ENCODE measurements at regions not wholly inside any gene's neighbourhood (a gene's known extent, or its start where the extent isn't known, plus 50 kb on each side); places are given as distances from the start of the nearest gene placed in this dataset.

- no peaks in the 10 kb centered on the region for H3K36me3 ChIP-seq (ENCODE audit: control insufficient read depth, insufficient read depth, low read length)
Measured at GRCh38 chr3:82629937-82630336, 868.5 kb upstream of the GBE1 start.

More at GRCh38 chr3:82629937-82630336, 868.5 kb upstream of the GBE1 start:
- Histone ChIP-seq H2AFZ (ENCODE audit: low read depth, low read length) (no peak overlapping the region), H4K20me1 (replicated peaks; ENCODE audit: control insufficient read depth, insufficient read depth, low read length) (no peaks in the 10 kb centered on the region), H3K27me3 (ENCODE audit: control insufficient read depth in 2 of 2, insufficient read depth in 2 of 2, low read length in 2 of 2) (no peaks in the 10 kb centered on the region), H3K9me1 (ENCODE audit: control insufficient read depth, insufficient read depth, low read length) (no peaks in the 10 kb centered on the region), H3K4me3 (no peak overlapping the region), H3K9me3 (replicated peaks; ENCODE audit: control insufficient read depth, insufficient read depth, low read depth, low read length) (no peaks in the 10 kb centered on the region), H3K27ac (ENCODE audit: extremely low read depth, low read depth, low read length) (no peak overlapping the region), H3K9ac (ENCODE audit: insufficient read depth in 1 of 2, low read depth in 2 of 2, low read length in 2 of 2) (no peak overlapping the region), H3K4me1 (replicated peaks in 1 of 2; ENCODE audit: control insufficient read depth in 2 of 2, insufficient read depth in 2 of 2, low read length in 2 of 2) (no peaks in the 10 kb centered on the region), H3K79me2 (ENCODE audit: control insufficient read depth, insufficient read depth, low read length) (no peaks in the 10 kb centered on the region), H3K4me2 (ENCODE audit: insufficient read depth, low read length) (no peak overlapping the region)
- intact Hi-C loops (cut with micrococcal nuclease), result no loop called here
- TF ChIP-seq BRD9 (IDR thresholded peaks at IDR 0.05; ENCODE audit: low read depth, partially characterized antibody) (no peak), BRCA1 (IDR thresholded peaks at IDR 0.05) (no peak), BRCA1 (CRISPR knock-in tag; IDR thresholded peaks at IDR 0.05) (no peak), DEAF1 (CRISPR knock-in tag; IDR thresholded peaks at IDR 0.05) (no peak), GTF3C2 (IDR thresholded peaks at IDR 0.05; ENCODE audit: borderline replicate concordance, extremely low read depth, insufficient read length) (no peak), HMG20B (CRISPR knock-in tag; IDR thresholded peaks at IDR 0.05) (no peak), ETS2 (tag; IDR thresholded peaks at IDR 0.05; ENCODE audit: borderline replicate concordance, poor library complexity, severe bottlenecking) (no peak), TAF15 (IDR thresholded peaks at IDR 0.05; ENCODE audit: low read depth, low read length) (no peak)
- no peak for ATAC-seq
- 0% methylated on average over 3 of the region's 3 CpGs for WGBS (ENCODE audit: insufficient coverage, low coverage, missing lambda C conversion rate)
- CTCF ChIA-PET (ENCODE audit: low intra/inter-chr PET ratio), result no interaction called here
- in situ Hi-C loops (cut with MboI), result no loop called here
- FAIRE-seq, result no peak
- POLR2A ChIA-PET, result no interaction called here
- no peak for DNase-seq (ENCODE audit: extremely low read depth in 1 of 4, low spot score in 3 of 4)
- BruUV-seq (replicated peaks), result no TSS peak
